Dendritic cell treated with granulocyte-macrophage colony-stimulating factor and Interleukin-4, amounts not matched to agents 40 ng/mL and 50 ng/mL, for 4 days (primary cell): ENCODE measurements at regions not wholly inside any gene's neighbourhood (a gene's known extent, or its start where the extent isn't known, plus 50 kb on each side); places are given as distances from the start of the nearest gene placed in this dataset.

Source experiments
- H3K27ac Mint-ChIP-seq: one replicate; pipeline ENCODE4 v1.8.0; 2022; ENCODE audit warnings: mild to moderate bottlenecking, mixed read lengths
- H3K27me3 Mint-ChIP-seq: one replicate; pipeline ENCODE4 v1.8.0; 2022; ENCODE audit warnings: mild to moderate bottlenecking, mixed read lengths
- H3K36me3 Mint-ChIP-seq: one replicate; pipeline ENCODE4 v1.8.0; 2022; ENCODE audit warnings: low read depth, mixed read lengths
- H3K4me1 Mint-ChIP-seq: one replicate; pipeline ENCODE4 v1.8.0; 2022; ENCODE audit warnings: low read depth, mixed read lengths
- H3K4me3 Mint-ChIP-seq: one replicate; pipeline ENCODE4 v1.8.0; 2022; ENCODE audit warnings: mild to moderate bottlenecking, moderate library complexity, mixed read lengths
- H3K9me3 Mint-ChIP-seq: one replicate; pipeline ENCODE4 v1.8.0; 2022; ENCODE audit warnings: mixed read lengths
- intact Hi-C: fragments of 100-400 bp; cut with micrococcal nuclease; formaldehyde crosslinking; loops from one replicate; pipeline ENCODE4 v1.15.0; 2022

- Mint-ChIP-seq H3K9me3 (no peaks in the 10 kb centered on the region), H3K4me1 (peaks cover 21% of the 10 kb centered on the region), H3K4me3 (no peak overlapping the region), H3K27ac (no peak overlapping the region), H3K36me3 (no peaks in the 10 kb centered on the region), H3K27me3 (no peaks in the 10 kb centered on the region)
- intact Hi-C loops: no loop called here
Measured at GRCh38 chr13:26980099-26981031, 191.2 kb downstream of the USP12 start.

GRCh38 chr13:26979334-26979733, 192.3 kb downstream of the USP12 start:
- intact Hi-C loops: loop anchor here (10.0 kb wide), 1 partner anchor 1005 kb away; the partner anchor contains the start of gene URAD
- Mint-ChIP-seq H3K9me3 (no peaks in the 10 kb centered on the region), H3K27ac (no peak overlapping the region), H3K36me3 (no peaks in the 10 kb centered on the region), H3K4me3 (no peak overlapping the region), H3K27me3 (no peaks in the 10 kb centered on the region), H3K4me1 (peaks cover 16% of the 10 kb centered on the region)

- no peaks in the 10 kb centered on the region for H3K9me3 Mint-ChIP-seq
- H3K4me3 Mint-ChIP-seq: no peak overlapping the region
- H3K27ac Mint-ChIP-seq: no peak overlapping the region
- H3K4me1 Mint-ChIP-seq: peaks cover 14% of the 10 kb centered on the region
- H3K27me3 Mint-ChIP-seq: no peaks in the 10 kb centered on the region
- H3K36me3 Mint-ChIP-seq: no peaks in the 10 kb centered on the region
- intact Hi-C loops: loop anchor here (10.0 kb wide), 1 partner anchor 1007 kb away; the partner anchor contains the start of gene URAD
Measured at GRCh38 chr13:26978081-26978860, 193.3 kb downstream of the USP12 start.

- Mint-ChIP-seq H3K27ac (no peak overlapping the region), H3K27me3 (no peaks in the 10 kb centered on the region), H3K9me3 (no peaks in the 10 kb centered on the region), H3K36me3 (no peaks in the 10 kb centered on the region), H3K4me3 (no peak overlapping the region), H3K4me1 (peaks cover 6% of the 10 kb centered on the region)
- intact Hi-C loops: loop anchor here (10.0 kb wide), 1 partner anchor 1007 kb away; the partner anchor contains the start of gene URAD
Measured at GRCh38 chr13:26977541-26977940, 194.1 kb downstream of the USP12 start.

- H3K4me3 Mint-ChIP-seq: no peak overlapping the region
- intact Hi-C loops: loop anchor here (10.0 kb wide), 1 partner anchor 1008 kb away; the partner anchor contains the start of gene URAD
- no peak overlapping the region for H3K27ac Mint-ChIP-seq
- peaks cover 5% of the 10 kb centered on the region for H3K4me1 Mint-ChIP-seq
- no peaks in the 10 kb centered on the region for H3K27me3 Mint-ChIP-seq
- no peaks in the 10 kb centered on the region for H3K9me3 Mint-ChIP-seq
- no peaks in the 10 kb centered on the region for H3K36me3 Mint-ChIP-seq
Measured at GRCh38 chr13:26976313-26976712, 195.3 kb downstream of the USP12 start.

GRCh38 chr13:26973946-26974345, 197.7 kb downstream of the USP12 start:
- no peak overlapping the region for H3K27ac Mint-ChIP-seq
- H3K27me3 Mint-ChIP-seq: no peaks in the 10 kb centered on the region
- no peaks in the 10 kb centered on the region for H3K9me3 Mint-ChIP-seq
- H3K36me3 Mint-ChIP-seq: no peaks in the 10 kb centered on the region
- H3K4me1 Mint-ChIP-seq: peaks cover 5% of the 10 kb centered on the region
- intact Hi-C loops: loop anchor here (10.0 kb wide), 1 partner anchor 1011 kb away; the partner anchor contains the start of gene URAD
- no peak overlapping the region for H3K4me3 Mint-ChIP-seq

GRCh38 chr13:26973295-26973694, 198.3 kb downstream of the USP12 start:
- no peak overlapping the region for H3K27ac Mint-ChIP-seq

GRCh38 chr13:26971990-26972887, 199.4 kb downstream of the USP12 start:
- intact Hi-C loops: loop anchor here (10.0 kb wide), 1 partner anchor 1013 kb away; the partner anchor contains the start of gene URAD
- Mint-ChIP-seq H3K27me3 (no peaks in the 10 kb centered on the region), H3K4me3 (no peak overlapping the region), H3K36me3 (no peaks in the 10 kb centered on the region), H3K9me3 (no peaks in the 10 kb centered on the region), H3K27ac (no peak overlapping the region), H3K4me1 (no peaks in the 10 kb centered on the region)

More at GRCh38 chr13:26973295-26973694, 198.3 kb downstream of the USP12 start:
- no peak overlapping the region for H3K4me3 Mint-ChIP-seq
- no peaks in the 10 kb centered on the region for H3K9me3 Mint-ChIP-seq
- intact Hi-C loops: loop anchor here (10.0 kb wide), 1 partner anchor 1012 kb away; the partner anchor contains the start of gene URAD
- H3K36me3 Mint-ChIP-seq: no peaks in the 10 kb centered on the region
- H3K4me1 Mint-ChIP-seq: peaks cover 5% of the 10 kb centered on the region
- H3K27me3 Mint-ChIP-seq: no peaks in the 10 kb centered on the region

GRCh38 chr13:26968431-26969341, 202.9 kb downstream of the USP12 start:
- Mint-ChIP-seq H3K4me3 (no peak overlapping the region), H3K4me1 (no peaks in the 10 kb centered on the region), H3K27me3 (no peaks in the 10 kb centered on the region), H3K36me3 (no peaks in the 10 kb centered on the region), H3K27ac (no peak overlapping the region), H3K9me3 (no peaks in the 10 kb centered on the region)
- intact Hi-C loops: no loop called here

GRCh38 chr13:26967119-26968038, 204.2 kb downstream of the USP12 start:
- no peak overlapping the region for H3K27ac Mint-ChIP-seq
- H3K4me3 Mint-ChIP-seq: no peak overlapping the region
- no peaks in the 10 kb centered on the region for H3K36me3 Mint-ChIP-seq
- H3K27me3 Mint-ChIP-seq: no peaks in the 10 kb centered on the region
- intact Hi-C loops: no loop called here
- H3K4me1 Mint-ChIP-seq: no peaks in the 10 kb centered on the region
- H3K9me3 Mint-ChIP-seq: no peaks in the 10 kb centered on the region

GRCh38 chr13:26966701-26967080, 204.9 kb downstream of the USP12 start:
- no peaks in the 10 kb centered on the region for H3K27me3 Mint-ChIP-seq
- H3K36me3 Mint-ChIP-seq: no peaks in the 10 kb centered on the region
- H3K27ac Mint-ChIP-seq: no peak overlapping the region
- intact Hi-C loops: no loop called here
- no peak overlapping the region for H3K4me3 Mint-ChIP-seq
- H3K4me1 Mint-ChIP-seq: no peaks in the 10 kb centered on the region
- no peaks in the 10 kb centered on the region for H3K9me3 Mint-ChIP-seq
